IMR-90 (cell line): ENCODE measurements at regions not wholly inside any gene's neighbourhood (a gene's known extent, or its start where the extent isn't known, plus 50 kb on each side); places are given as distances from the start of the nearest gene placed in this dataset.
"Not testable (repeated sequence)": the region's sequence is repeated elsewhere in the genome, so short reads cannot be mapped to it uniquely, and the experiment has no call there.

Experiments used
- ATAC-seq: fragments of 200-7000 bp; cut with Tn5 transposase; 2 replicates; pipeline ENCODE4 v1.9.1; 2020; ENCODE audit warnings: low read depth, mild to moderate bottlenecking, moderate library complexity
- BruUV-seq: library from RNA; stranded (reverse); fragments of 400-500 nt; replicated peaks from 2 replicates; lab custom pipeline; 2021; lab: Mats Ljungman, UMichigan
- CTCF ChIA-PET: fragments of 300-600 bp; formaldehyde crosslinking; extraction: SDS; loops from one replicate; lab custom pipeline; 2021; ENCODE audit warnings: antibody characterized with exemption; lab: Yijun Ruan, JAX
- POLR2A ChIA-PET: fragments of 300-600 bp; sonication (Branson Sonifier 250); formaldehyde crosslinking; loops from one replicate; lab custom pipeline; 2022; ENCODE audit warnings: antibody characterized with exemption; ENCODE audit not compliant: unreplicated experiment; lab: Charles Lee
- DNase-seq: peaks from one replicate; pipeline ENCODE4 v3.0.0; 2013
- H2AFZ ChIP-seq: replicated peaks from 2 replicates; pipeline ENCODE3; 2013; ENCODE audit warnings: low read length, mild to moderate bottlenecking; ENCODE audit not compliant: poor library complexity
- H2AK5ac ChIP-seq: 2 replicates; pipeline ENCODE4 v1.6.1; 2013; ENCODE audit warnings: low read depth, low read length, inconsistent platforms
- H2AK9ac ChIP-seq: replicated peaks from 2 replicates; pipeline ENCODE3; 2013; ENCODE audit warnings: mild to moderate bottlenecking, low read depth, low read length, moderate library complexity; ENCODE audit not compliant: poor library complexity
- H2BK120ac ChIP-seq: 2 replicates; pipeline ENCODE4 v1.6.1; 2013; ENCODE audit warnings: low read depth, low read length, inconsistent platforms
- H2BK15ac ChIP-seq: 3 replicates; pipeline ENCODE4 v1.6.1; 2013; ENCODE audit warnings: low read depth, low read length, inconsistent platforms
- H2BK20ac ChIP-seq: 2 replicates; pipeline ENCODE4 v1.6.1; 2013; ENCODE audit warnings: low read depth, mild to moderate bottlenecking, inconsistent platforms, low read length, moderate library complexity
- H2BK5ac ChIP-seq: 2 replicates; pipeline ENCODE4 v1.6.1; 2013; ENCODE audit warnings: mild to moderate bottlenecking, low read depth, low read length, inconsistent platforms; ENCODE audit not compliant: poor library complexity, severe bottlenecking
- H3K14ac ChIP-seq: replicated peaks from 2 replicates; pipeline ENCODE4 v1.6.1; 2013; ENCODE audit warnings: low read depth, low read length, inconsistent platforms
- H3K18ac ChIP-seq: 2 replicates; pipeline ENCODE4 v1.6.1; 2013; ENCODE audit warnings: low read depth, low read length, control low read depth
- H3K23ac ChIP-seq: 2 replicates; pipeline ENCODE4 v1.6.1; 2013; ENCODE audit warnings: low read depth, low read length, inconsistent platforms
- H3K27ac ChIP-seq: 2 replicates; pipeline ENCODE4 v1.5.1; 2013; ENCODE audit warnings: mild to moderate bottlenecking, control low read depth, low read length; ENCODE audit not compliant: insufficient read depth
- H3K27me3 ChIP-seq: 2 replicates; pipeline ENCODE4 v1.6.1; 2013; ENCODE audit warnings: low read length; ENCODE audit not compliant: control insufficient read depth, insufficient read depth
- H3K36me3 ChIP-seq: 2 replicates; pipeline ENCODE4 v1.6.1; 2013; ENCODE audit warnings: low read length, mixed read lengths; ENCODE audit not compliant: control insufficient read depth, insufficient read depth
- H3K4ac ChIP-seq: 2 replicates; pipeline ENCODE4 v1.6.1; 2013; ENCODE audit warnings: low read depth, low read length, inconsistent platforms
- H3K4me1 ChIP-seq: 2 replicates; pipeline ENCODE4 v1.6.1; 2013; ENCODE audit warnings: low read length, mixed read lengths; ENCODE audit not compliant: control insufficient read depth, insufficient read depth
- H3K4me2 ChIP-seq: 2 replicates; pipeline ENCODE4 v1.6.1; 2013; ENCODE audit warnings: low read depth, mild to moderate bottlenecking, control low read depth, low read length, moderate library complexity
- H3K4me3 ChIP-seq: 2 replicates; pipeline ENCODE4 v1.5.1; 2013; ENCODE audit warnings: low read depth, mild to moderate bottlenecking, control low read depth, low read length, moderate library complexity; ENCODE audit not compliant: insufficient read depth
- H3K56ac ChIP-seq: 2 replicates; pipeline ENCODE4 v1.6.1; 2013; ENCODE audit warnings: low read length, inconsistent platforms; ENCODE audit not compliant: insufficient read depth; ENCODE audit errors: extremely low read depth
- H3K79me1 ChIP-seq, 2 experiments: 2 replicates each; pipeline ENCODE4 v1.6.1; 2013; ENCODE audit warnings: low read length in 2 of 2, inconsistent platforms in 1 of 2, low read depth in 1 of 2
- H3K9ac ChIP-seq: 2 replicates; pipeline ENCODE4 v1.6.1; 2013; ENCODE audit warnings: low read depth, low read length, control low read depth
- H3K9me1 ChIP-seq: 2 replicates; pipeline ENCODE4 v1.6.1; 2013; ENCODE audit warnings: low read length, inconsistent platforms; ENCODE audit not compliant: insufficient read depth
- H3K9me3 ChIP-seq: 2 replicates; pipeline ENCODE4 v1.6.1; 2013; ENCODE audit warnings: low read length; ENCODE audit not compliant: control insufficient read depth, insufficient read depth
- H4K20me1 ChIP-seq: 2 replicates; pipeline ENCODE4 v1.6.1; 2013; ENCODE audit warnings: low read length, inconsistent platforms; ENCODE audit not compliant: insufficient read depth
- H4K5ac ChIP-seq: 2 replicates; pipeline ENCODE4 v1.6.1; 2013; ENCODE audit warnings: mild to moderate bottlenecking, low read depth, low read length, control low read depth
- H4K8ac ChIP-seq, 2 experiments: 2 replicates each; pipeline ENCODE4 v1.6.1; 2013; ENCODE audit warnings: low read depth in 2 of 2, low read length in 2 of 2, control low read depth in 1 of 2, inconsistent platforms in 1 of 2
- H4K91ac ChIP-seq: 2 replicates; pipeline ENCODE4 v1.6.1; 2013; ENCODE audit warnings: low read depth, low read length, inconsistent platforms; ENCODE audit not compliant: insufficient read depth
- WGBS, 2 experiments: methylation state at CpG; one replicate each; pipeline versions ENCODE4 v1.1.5 to v1.1.7; 2013; ENCODE audit warnings: missing lambda C conversion rate in 2 of 2; ENCODE audit not compliant: insufficient read length in 1 of 2; ENCODE audit errors: extremely low coverage in 2 of 2; 5-methylcytosine and 5-hydroxymethylcytosine counted together
- dilution Hi-C: fragments of 300-500 bp; cut with HindIII; formaldehyde crosslinking; loops from one replicate; pipeline ENCODE4 v1.14.3; 2018; ENCODE audit warnings: low sequenced_read_pairs; ENCODE audit not compliant: unreplicated experiment
- in situ Hi-C: fragments of 300-500 bp; cut with MboI; formaldehyde crosslinking; loops from 3 replicates; pipeline ENCODE4 v1.14.3; 2019; ENCODE audit warnings: low sequenced_read_pairs, inconsistent platforms, mixed read lengths
- intact Hi-C: fragments of 100-400 bp; cut with micrococcal nuclease; formaldehyde crosslinking; loops from 2 replicates; pipeline ENCODE4 v1.10.0; 2022

GRCh38 chr19:29039036-29039435 lies 173.9 kb downstream of the UQCRFS1 start:
- H4K8ac ChIP-seq, ATAC-seq, H2BK120ac ChIP-seq, H3K56ac ChIP-seq, H2BK5ac ChIP-seq, intact Hi-C loops, CTCF ChIA-PET, H2AK5ac ChIP-seq, H3K4me2 ChIP-seq, dilution Hi-C loops, H2BK20ac ChIP-seq, POLR2A ChIA-PET, H4K91ac ChIP-seq, H2AFZ ChIP-seq, H3K27me3 ChIP-seq, H4K5ac ChIP-seq, H3K18ac ChIP-seq, H3K9me3 ChIP-seq, H3K36me3 ChIP-seq, BruUV-seq, DNase-seq, H2AK9ac ChIP-seq, H2BK15ac ChIP-seq, H3K14ac ChIP-seq, H3K23ac ChIP-seq, H3K27ac ChIP-seq, H3K9ac ChIP-seq, H3K4me3 ChIP-seq, H3K4me1 ChIP-seq, H3K79me1 ChIP-seq, H4K20me1 ChIP-seq, H3K9me1 ChIP-seq, in situ Hi-C loops, H3K4ac ChIP-seq: not testable (repeated sequence)
- no CpG with 5 or more reads among the region's 3 CpGs for WGBS, 2 experiments
